HL-60 (cell line): ENCODE measurements at regions not wholly inside any gene's neighbourhood (a gene's known extent, or its start where the extent isn't known, plus 50 kb on each side); places are given as distances from the start of the nearest gene placed in this dataset.

Source experiments
- DNase-seq, 2 experiments: peaks; one replicate each; pipeline ENCODE4 v3.0.0-alpha.2; 2010 to 2020; ENCODE audit warnings: low read depth in 1 of 2, low spot score in 1 of 2
- H3K27ac ChIP-seq: fragments of 250-450 bp; sonication (Bioruptor Pico); replicated peaks from 2 replicates; pipeline ENCODE4 v1.5.1; 2020; ENCODE audit warnings: mild to moderate bottlenecking, moderate library complexity
- H3K27me3 ChIP-seq: fragments of 250-450 bp; sonication (Bioruptor Pico); 2 replicates; pipeline ENCODE4 v1.5.1; 2021; ENCODE audit warnings: mild to moderate bottlenecking, moderate library complexity; ENCODE audit not compliant: insufficient read depth, poor library complexity, severe bottlenecking
- H3K4me3 ChIP-seq: replicated peaks from 2 replicates; pipeline ENCODE4 v1.5.1; 2011; ENCODE audit warnings: mild to moderate bottlenecking, control low read depth, low read length; ENCODE audit not compliant: insufficient read depth
- GABPA ChIP-seq: IDR thresholded peaks from 2 replicates; pipeline ENCODE4 v1.6.1; 2012; ENCODE audit warnings: low read depth
- POLR2AphosphoS5 ChIP-seq: IDR thresholded peaks from 2 replicates; pipeline ENCODE4 v1.6.1; 2012; ENCODE audit warnings: low read depth
- SPI1 ChIP-seq: IDR thresholded peaks from 2 replicates; pipeline ENCODE4 v1.6.1; 2012; ENCODE audit warnings: low read depth, mild to moderate bottlenecking, borderline replicate concordance
- TF ChIP-seq, protein P1 (sequence below): IDR thresholded peaks from one replicate; pipeline ENCODE4 v1.5.1; 2011; ENCODE audit warnings: low read length, control low read depth, inconsistent platforms; ENCODE audit not compliant: insufficient read depth
- TF ChIP-seq, protein P2 (sequence below): IDR thresholded peaks from 2 replicates; pipeline ENCODE4 v1.6.1; 2012; ENCODE audit warnings: low read depth; ENCODE audit not compliant: insufficient replicate concordance

DNA sequence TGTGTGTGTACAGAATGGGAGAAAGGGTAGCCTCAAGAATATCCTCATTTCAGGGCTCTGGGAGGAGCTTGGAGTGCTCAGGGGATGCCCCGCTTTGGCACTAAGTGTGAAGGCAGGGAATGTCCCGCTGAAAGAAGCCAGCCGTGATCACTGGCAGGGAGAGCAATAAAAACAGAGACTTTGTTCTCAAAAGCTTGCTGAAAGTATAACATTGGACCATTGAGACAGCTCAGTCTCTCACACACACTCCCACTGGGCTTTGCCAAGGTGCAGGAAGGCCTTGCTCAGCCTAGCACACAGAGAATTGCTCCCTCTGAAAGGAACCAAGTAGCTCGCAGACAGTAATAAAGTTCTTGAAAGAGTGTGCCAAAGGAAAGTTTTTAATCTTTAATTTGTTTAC lies 143.8 kb upstream of the SLITRK2 start:
- no peak for DNase-seq
- no peaks in the 10 kb centered on the region for H3K27me3 ChIP-seq

GRCh38 chrX:145677109-145677817 lies 140.4 kb upstream of the SLITRK2 start:
- Histone ChIP-seq H3K4me3 (no peak overlapping the region), H3K27ac (no peak overlapping the region), H3K27me3 (no peaks in the 10 kb centered on the region)
- DNase-seq, result no peak
- TF ChIP-seq GABPA (no peak), POLR2AphosphoS5 (no peak)
- TF ChIP-seq, protein P1, sequence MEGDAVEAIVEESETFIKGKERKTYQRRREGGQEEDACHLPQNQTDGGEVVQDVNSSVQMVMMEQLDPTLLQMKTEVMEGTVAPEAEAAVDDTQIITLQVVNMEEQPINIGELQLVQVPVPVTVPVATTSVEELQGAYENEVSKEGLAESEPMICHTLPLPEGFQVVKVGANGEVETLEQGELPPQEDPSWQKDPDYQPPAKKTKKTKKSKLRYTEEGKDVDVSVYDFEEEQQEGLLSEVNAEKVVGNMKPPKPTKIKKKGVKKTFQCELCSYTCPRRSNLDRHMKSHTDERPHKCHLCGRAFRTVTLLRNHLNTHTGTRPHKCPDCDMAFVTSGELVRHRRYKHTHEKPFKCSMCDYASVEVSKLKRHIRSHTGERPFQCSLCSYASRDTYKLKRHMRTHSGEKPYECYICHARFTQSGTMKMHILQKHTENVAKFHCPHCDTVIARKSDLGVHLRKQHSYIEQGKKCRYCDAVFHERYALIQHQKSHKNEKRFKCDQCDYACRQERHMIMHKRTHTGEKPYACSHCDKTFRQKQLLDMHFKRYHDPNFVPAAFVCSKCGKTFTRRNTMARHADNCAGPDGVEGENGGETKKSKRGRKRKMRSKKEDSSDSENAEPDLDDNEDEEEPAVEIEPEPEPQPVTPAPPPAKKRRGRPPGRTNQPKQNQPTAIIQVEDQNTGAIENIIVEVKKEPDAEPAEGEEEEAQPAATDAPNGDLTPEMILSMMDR, result no peak
- TF ChIP-seq, protein P2, sequence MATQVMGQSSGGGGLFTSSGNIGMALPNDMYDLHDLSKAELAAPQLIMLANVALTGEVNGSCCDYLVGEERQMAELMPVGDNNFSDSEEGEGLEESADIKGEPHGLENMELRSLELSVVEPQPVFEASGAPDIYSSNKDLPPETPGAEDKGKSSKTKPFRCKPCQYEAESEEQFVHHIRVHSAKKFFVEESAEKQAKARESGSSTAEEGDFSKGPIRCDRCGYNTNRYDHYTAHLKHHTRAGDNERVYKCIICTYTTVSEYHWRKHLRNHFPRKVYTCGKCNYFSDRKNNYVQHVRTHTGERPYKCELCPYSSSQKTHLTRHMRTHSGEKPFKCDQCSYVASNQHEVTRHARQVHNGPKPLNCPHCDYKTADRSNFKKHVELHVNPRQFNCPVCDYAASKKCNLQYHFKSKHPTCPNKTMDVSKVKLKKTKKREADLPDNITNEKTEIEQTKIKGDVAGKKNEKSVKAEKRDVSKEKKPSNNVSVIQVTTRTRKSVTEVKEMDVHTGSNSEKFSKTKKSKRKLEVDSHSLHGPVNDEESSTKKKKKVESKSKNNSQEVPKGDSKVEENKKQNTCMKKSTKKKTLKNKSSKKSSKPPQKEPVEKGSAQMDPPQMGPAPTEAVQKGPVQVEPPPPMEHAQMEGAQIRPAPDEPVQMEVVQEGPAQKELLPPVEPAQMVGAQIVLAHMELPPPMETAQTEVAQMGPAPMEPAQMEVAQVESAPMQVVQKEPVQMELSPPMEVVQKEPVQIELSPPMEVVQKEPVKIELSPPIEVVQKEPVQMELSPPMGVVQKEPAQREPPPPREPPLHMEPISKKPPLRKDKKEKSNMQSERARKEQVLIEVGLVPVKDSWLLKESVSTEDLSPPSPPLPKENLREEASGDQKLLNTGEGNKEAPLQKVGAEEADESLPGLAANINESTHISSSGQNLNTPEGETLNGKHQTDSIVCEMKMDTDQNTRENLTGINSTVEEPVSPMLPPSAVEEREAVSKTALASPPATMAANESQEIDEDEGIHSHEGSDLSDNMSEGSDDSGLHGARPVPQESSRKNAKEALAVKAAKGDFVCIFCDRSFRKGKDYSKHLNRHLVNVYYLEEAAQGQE, result no peak

More for the DNA sequence above, 143.8 kb upstream of the SLITRK2 start:
- TF ChIP-seq GABPA (no peak), POLR2AphosphoS5 (no peak), SPI1 (no peak)
- TF ChIP-seq, protein P2, result no peak
- TF ChIP-seq, protein P1, result no peak
- Histone ChIP-seq H3K27ac (no peak overlapping the region), H3K4me3 (no peak overlapping the region)

GRCh38 chrX:145682518-145683298 lies 134.9 kb upstream of the SLITRK2 start:
- no peak overlapping the region for H3K27ac ChIP-seq
- no peaks in the 10 kb centered on the region for H3K27me3 ChIP-seq
- no peak overlapping the region for H3K4me3 ChIP-seq
- no peak for DNase-seq
- TF ChIP-seq, protein P2, result no peak
- TF ChIP-seq, protein P1, result no peak
- TF ChIP-seq SPI1 (no peak), GABPA (no peak), POLR2AphosphoS5 (no peak)
